ENCODE measurements at regions not wholly inside any gene's neighbourhood (a gene's known extent, or its start where the extent isn't known, plus 50 kb on each side); places are given as distances from the start of the nearest gene placed in this dataset.
A peak's percentile ranks its signal among the peaks of the same experiment; 100 is the strongest.
"Not testable (repeated sequence)": the region's sequence is repeated elsewhere in the genome, so short reads cannot be mapped to it uniquely, and the experiment has no call there.

DNA sequence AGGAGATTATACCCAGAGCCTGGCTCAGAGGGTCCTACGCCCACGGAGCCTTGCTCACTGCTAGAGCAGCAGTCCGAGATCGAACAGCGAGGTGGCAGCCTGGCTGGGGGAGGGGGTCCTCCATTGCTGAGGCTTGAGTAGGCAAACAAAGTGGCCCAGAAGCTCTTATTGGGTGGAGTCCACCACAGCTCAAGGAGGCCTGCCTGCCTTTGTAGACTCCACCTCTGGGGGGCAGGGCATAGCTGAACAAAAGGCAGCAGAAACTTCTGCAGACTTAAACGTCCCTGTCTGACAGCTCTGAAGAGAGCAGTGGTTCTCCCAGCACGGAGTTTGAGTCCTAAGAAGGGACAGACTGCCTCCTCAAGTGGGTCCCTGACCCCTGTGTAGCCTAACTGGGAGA is 75.0 kb downstream of the TRIM27 start:
- intact Hi-C loops (cut with micrococcal nuclease; ENCODE audit: unreplicated experiment); DNase-seq; H2AFZ ChIP-seq; CTCF ChIA-PET; POLR2A ChIA-PET (ENCODE audit: unreplicated experiment); H3K4me1 ChIP-seq (replicated peaks; ENCODE audit: insufficient read depth); H3K4me3 ChIP-seq; H3K9me3 ChIP-seq (ENCODE audit: insufficient read depth, low read depth); H3F3A ChIP-seq (ENCODE audit: insufficient read depth, low read depth); H3K79me2 ChIP-seq (ENCODE audit: low read depth); H3K36me3 ChIP-seq (ENCODE audit: low read depth); H3K27ac ChIP-seq; BruUV-seq (replicated peaks); H3K27me3 ChIP-seq (ENCODE audit: insufficient read depth, low read depth); H4K20me1 ChIP-seq (ENCODE audit: insufficient read depth); H3K9me2 ChIP-seq (ENCODE audit: insufficient read depth): not testable (repeated sequence)
- peak overlapping the region; percentile 59 for H3K4me2 ChIP-seq
- TF ChIP-seq, protein P1, sequence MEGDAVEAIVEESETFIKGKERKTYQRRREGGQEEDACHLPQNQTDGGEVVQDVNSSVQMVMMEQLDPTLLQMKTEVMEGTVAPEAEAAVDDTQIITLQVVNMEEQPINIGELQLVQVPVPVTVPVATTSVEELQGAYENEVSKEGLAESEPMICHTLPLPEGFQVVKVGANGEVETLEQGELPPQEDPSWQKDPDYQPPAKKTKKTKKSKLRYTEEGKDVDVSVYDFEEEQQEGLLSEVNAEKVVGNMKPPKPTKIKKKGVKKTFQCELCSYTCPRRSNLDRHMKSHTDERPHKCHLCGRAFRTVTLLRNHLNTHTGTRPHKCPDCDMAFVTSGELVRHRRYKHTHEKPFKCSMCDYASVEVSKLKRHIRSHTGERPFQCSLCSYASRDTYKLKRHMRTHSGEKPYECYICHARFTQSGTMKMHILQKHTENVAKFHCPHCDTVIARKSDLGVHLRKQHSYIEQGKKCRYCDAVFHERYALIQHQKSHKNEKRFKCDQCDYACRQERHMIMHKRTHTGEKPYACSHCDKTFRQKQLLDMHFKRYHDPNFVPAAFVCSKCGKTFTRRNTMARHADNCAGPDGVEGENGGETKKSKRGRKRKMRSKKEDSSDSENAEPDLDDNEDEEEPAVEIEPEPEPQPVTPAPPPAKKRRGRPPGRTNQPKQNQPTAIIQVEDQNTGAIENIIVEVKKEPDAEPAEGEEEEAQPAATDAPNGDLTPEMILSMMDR (conservative IDR thresholded peaks at IDR 0.05) = peak; percentile 37; the same call in 1 of the 2 replicates

Measured in PC-9 (cell line).